Caki2 (cell line): ENCODE measurements at regions not wholly inside any gene's neighbourhood (a gene's known extent, or its start where the extent isn't known, plus 50 kb on each side); places are given as distances from the start of the nearest gene placed in this dataset.

Source experiments
- DNase-seq: peaks from one replicate; pipeline ENCODE4 v3.0.0-alpha.2; 2015; ENCODE audit warnings: low read depth
- in situ Hi-C: cut with HindIII; loops from 2 replicates; pipeline ENCODE4 v1.10.0; 2016; ENCODE audit warnings: low sequenced_read_pairs, low pct_unique_long_range_greater_than_20kb, mixed read lengths

DNA sequence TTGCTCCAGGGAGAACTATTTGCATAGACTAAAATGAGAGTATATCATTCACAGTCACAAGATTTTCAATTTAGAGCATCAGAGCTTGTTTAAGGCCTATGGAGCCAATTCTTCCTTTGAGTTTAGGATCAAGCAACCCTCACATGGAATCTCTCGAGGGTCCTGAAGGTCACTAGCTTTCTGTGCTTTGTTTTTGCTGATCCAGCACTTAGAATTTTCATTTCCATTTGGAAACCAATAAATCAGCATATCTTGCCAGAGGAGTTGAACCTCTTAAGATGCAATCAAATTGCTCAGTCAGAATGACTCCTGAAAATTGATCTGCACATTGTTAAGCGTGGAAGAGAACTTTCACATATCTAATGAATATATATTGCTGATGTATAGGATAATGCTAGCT is 1039.6 kb downstream of the PDHA2 start:
- in situ Hi-C loops: no loop called here
- DNase-seq: no peak

DNA sequence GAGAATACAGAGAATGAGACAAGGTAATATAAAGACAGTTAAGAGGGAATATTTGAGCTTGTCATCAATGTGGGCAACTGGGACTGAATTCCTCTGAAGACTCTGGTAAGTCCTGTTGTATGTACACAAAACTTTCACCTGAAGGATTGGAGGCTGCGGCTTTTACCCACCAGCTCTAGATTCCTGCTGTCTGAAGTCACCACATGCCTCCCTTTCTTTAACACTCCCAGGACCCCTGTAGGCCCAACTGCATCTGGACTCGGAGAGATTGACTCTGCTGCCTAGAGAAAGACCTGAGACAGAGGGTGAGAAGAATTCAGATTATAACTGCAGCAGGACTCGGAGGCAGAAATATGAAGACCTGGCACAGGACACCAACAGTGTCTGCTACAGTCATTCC is 1048.0 kb downstream of the PDHA2 start:
- no peak for DNase-seq
- in situ Hi-C loops: no loop called here

DNA sequence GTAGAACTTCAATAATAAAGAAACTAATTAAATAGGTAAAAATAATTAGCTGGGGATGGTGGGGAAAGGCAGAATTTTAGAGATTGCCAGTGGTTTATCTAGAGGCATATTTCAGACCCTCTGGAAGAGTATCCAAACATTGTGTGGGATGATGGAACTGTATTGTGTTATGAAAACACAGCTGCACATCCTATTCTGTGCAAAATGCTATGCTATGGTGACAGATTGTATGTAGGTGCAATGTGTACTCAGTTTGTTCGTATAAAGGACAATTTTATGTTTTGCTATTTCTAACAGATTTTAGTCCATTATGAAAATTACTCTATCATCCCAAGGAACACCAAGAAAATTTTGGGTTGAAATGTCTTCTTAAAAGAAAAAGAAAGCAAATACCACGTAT is 1054.7 kb downstream of the PDHA2 start:
- in situ Hi-C loops: no loop called here
- no peak for DNase-seq

GRCh38 chr4:96895826-96896225 is 1055.9 kb downstream of the PDHA2 start:
- in situ Hi-C loops: no loop called here
- no peak for DNase-seq

DNA sequence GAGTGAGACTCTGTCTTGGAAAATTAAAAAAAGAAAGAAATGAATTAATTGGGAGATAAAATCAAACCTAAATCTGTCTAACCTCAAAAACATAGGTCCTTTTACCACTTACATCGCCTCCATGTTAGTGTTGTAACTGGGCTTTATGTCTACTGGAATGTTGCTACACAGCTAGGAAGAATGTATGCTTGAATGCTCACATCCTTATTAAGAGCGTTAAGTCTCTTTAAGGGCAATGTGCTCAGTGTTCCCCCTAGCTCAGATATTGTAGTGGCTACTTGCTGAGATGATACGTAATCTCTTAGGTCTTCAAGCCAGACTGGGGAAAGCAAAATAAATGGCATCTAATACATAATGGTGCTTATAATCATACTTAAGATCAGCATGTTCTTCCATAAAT is 1072.8 kb downstream of the PDHA2 start:
- DNase-seq: no peak
- in situ Hi-C loops: no loop called here

DNA sequence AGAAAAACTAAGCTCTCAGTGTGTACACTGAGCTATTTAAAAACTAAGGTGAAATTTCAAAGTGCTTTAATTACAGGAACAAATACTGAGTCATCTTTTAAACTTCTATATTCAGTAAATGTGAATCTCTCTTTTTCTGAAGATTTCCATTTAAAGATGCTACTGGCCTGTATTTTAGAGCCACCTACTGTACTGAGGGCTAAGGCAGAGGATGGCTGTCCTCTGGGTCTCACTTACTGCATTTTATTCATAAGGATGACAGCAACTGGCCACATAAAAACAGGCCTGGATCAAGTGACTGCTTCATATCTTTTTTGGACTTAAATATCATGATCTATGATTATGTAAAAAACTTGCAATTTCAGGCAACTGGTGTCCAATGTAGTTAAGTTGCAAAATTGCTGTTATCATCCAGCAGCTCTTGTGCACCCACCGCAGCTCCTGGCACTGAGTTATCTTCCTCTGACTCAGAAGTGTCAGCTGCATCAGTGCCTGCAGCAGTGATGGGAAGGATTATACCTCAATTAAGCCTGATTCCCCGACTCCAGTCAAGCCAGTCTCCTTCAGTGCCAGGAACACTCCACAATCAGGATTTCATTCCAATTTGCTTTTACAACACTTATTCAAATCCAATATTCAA is 1073.7 kb downstream of the PDHA2 start:
- in situ Hi-C loops: no loop called here
- no peak for DNase-seq

DNA sequence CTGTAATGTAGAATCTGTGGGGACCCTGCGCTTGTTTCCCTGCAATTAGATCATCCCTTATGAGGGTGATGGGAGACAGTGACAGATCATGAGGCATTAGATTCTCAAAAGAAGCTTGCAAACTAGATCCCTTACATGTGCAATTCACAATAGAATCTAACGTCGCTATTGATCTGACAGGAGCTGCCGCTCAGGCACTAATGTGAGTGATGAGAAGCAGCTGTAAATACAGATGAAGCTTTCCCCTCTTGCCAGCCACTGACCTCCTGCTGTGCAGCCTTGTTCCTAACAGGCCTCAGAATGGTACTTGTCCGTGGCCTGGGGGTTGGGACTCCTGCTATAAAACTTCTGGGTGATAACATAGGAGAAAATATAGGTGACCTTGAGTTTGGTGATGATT is 1076.8 kb downstream of the PDHA2 start:
- in situ Hi-C loops: no loop called here

GRCh38 chr4:96936886-96937285 is 1097.0 kb downstream of the PDHA2 start:
- in situ Hi-C loops: no loop called here
- DNase-seq: no peak

More for the DNA sequence above, 1076.8 kb downstream of the PDHA2 start:
- no peak for DNase-seq

- in situ Hi-C loops: no loop called here
- DNase-seq: no peak
Observed at GRCh38 chr4:96946552-96946951, 1106.7 kb downstream of the PDHA2 start.

- DNase-seq: no peak
- in situ Hi-C loops: no loop called here
Observed at GRCh38 chr4:96952610-96953009, 1112.7 kb downstream of the PDHA2 start.

- no peak for DNase-seq
- in situ Hi-C loops: no loop called here
Observed at GRCh38 chr4:96955226-96955625, 1115.3 kb downstream of the PDHA2 start.

- in situ Hi-C loops: no loop called here
- no peak for DNase-seq
Observed at GRCh38 chr4:96955691-96956090, 1115.8 kb downstream of the PDHA2 start.

DNA sequence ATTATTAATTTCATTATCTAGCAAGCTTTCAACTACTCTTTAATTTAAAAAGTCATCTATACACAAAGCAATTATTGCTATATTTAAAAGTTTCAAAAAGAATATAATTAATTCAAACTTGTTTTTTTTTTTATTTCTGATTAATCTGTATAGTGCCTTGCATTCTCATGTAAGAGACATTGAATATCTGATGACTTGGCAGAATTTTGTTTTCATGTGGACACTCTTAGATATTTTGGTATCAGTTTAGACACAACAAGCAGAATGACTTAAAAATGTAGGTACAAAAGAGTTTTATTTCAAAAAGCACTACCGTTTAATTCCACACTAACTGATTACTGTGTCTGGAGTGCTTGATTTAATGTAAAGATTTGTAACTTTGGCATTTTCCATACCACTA is 1129.6 kb downstream of the PDHA2 start:
- no peak for DNase-seq
- in situ Hi-C loops: no loop called here

DNA sequence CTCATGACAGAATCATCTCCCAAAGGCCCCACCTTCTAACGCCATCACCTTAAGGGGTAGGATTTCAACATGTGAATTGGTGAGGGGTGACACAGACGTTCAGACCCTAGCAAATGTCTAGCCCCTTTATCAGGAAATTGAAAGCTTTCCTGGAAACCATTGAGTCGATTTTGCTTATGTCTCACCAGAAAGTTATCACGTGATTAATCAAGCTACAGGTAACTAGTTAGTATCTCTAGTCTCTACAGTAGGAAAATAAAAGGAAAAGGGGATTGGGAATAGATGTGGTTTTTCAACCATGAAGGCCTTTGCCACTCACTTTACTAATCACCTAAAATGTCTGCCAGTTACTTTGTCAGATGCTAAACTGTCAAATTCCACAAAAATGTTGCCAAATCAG is 1133.0 kb downstream of the PDHA2 start:
- in situ Hi-C loops: no loop called here
- DNase-seq: no peak

DNA sequence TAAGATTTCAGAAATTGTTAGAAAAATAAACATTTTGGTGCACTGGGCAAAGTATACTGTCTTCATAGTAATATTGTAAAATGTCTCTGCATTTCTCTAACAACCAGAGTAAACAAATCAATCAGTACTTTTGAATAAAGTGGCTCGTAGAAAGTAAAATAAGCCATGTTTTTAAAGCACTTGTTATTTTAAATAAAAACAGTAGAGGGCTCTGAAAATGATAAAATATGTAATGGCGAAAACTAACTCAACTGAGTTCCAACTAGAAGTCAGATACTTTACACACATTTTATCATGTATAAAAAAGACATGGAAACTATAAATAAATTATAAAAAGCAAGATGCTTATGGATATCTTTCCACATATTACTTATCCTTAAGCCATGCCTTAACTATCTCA is 1134.4 kb downstream of the PDHA2 start:
- no peak for DNase-seq
- in situ Hi-C loops: no loop called here

- in situ Hi-C loops: no loop called here
- no peak for DNase-seq
Observed at GRCh38 chr4:96983830-96984229, 1143.9 kb downstream of the PDHA2 start.

DNA sequence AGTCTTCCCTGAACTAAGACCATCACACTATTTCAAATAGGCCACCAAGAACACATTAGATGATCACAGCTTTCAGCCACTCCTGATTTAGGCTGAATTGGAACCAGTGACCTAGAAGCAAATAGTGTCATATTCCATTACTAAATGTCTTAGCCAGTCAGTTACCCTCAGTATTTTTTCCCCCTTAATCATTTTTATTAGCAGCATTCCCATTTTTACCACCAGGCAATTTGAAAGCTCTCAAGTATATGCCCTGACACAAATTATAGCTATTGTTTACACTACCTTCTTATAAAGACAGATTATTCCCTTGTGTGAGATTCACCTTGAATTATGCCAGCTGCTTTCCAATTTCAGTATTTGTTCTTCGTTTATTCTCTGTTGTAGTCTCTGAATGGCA is 1146.9 kb downstream of the PDHA2 start:
- DNase-seq: no peak
- in situ Hi-C loops: no loop called here

DNA sequence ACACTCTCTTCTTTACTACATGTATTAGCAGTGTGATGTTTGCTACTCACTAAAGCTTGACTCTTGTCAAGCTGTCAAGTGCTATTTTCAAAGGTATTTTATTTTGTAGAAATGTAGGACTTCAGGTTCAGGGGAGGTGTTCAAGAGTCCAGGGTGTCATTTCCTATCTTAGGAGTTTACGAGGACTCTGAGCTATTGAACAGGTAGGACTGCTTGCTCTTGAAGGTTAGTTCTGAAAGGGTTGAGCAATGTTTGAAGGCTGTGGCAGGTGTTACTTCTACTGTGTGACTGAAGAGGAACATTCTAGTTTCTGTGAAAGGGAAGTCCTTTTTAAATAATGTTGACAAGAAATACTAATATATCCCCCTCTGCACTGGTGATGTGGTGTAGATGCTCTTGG is 1151.2 kb downstream of the PDHA2 start:
- DNase-seq: no peak
- in situ Hi-C loops: no loop called here

DNA sequence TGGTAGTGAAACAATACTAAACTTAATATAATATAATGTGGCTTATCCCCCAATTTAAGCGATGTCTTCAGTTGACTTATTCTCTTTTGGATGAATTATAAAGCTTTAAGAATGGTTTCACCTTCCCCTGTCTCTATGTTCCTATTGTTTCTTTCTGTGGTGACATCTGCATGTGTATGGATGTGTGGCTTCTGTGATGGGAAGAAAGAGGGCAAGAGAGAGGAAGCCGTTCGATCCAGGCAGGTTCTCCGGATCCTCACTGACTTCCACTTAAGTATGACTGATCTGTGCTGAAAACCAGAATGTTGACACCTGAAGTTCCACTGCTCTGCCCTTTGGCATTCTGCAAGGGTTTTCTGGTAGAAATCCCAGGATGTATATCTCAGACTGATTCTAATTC is 1150.8 kb downstream of the STPG2 start:
- no peak for DNase-seq
- in situ Hi-C loops: no loop called here

DNA sequence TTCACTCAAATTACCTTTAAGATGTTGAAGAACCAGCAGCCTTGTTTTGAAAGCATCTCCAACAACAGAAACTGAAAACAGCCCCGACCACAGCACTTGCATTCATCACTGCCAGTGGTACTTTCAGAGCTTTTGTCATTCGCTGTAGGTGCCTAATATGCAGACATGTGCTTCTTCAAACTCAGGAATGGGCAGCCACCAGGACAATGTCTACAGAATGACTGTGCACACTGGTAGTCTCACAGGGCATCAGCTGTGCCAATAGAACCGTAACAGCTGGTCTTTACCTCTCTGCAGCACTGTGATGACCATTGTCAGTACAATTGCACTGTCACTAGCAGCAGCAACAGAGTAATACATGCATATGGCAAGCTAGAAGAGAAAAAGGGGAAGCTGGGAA is 1149.7 kb downstream of the STPG2 start:
- in situ Hi-C loops: no loop called here
- DNase-seq: no peak

DNA sequence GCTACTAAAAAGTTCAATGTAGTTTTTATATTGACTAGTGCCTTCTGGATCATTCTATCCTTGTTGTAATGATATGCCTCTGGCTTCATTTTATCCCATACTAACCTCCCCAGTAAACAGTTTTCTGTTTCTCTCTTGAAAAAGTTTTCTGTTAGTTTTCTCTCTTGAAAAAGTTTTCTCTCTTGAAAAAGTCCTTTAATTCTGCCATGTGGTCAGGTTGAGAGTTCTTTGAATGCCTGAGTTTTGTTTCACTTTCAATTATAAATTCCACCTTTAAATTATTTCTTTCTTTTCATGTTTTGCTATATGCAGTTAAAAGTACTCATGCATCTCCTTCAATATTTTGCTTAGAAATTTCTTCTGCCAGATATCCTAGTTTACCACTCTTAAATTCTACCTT is 1139.6 kb downstream of the STPG2 start:
- no peak for DNase-seq
- in situ Hi-C loops: no loop called here
